Activated naive CD8-positive, alpha-beta T cell treated with anti-CD3 and anti-CD28 coated beads, Interleukin-2, amount 50 U/mL, for 24 hours (primary cell): ENCODE measurements at regions not wholly inside any gene's neighbourhood (a gene's known extent, or its start where the extent isn't known, plus 50 kb on each side); places are given as distances from the start of the nearest gene placed in this dataset.
A peak's percentile ranks its signal among the peaks of the same experiment; 100 is the strongest.

Experiments
- ATAC-seq: fragments of 150-1000 bp; cut with Tn5 transposase; one replicate; pipeline ENCODE4 v1.10.0; 2021
- DNase-seq: peaks from one replicate; pipeline ENCODE4 v3.0.0; 2021
- H3K27ac Mint-ChIP-seq: one replicate; pipeline ENCODE4 v1.8.0; 2021; ENCODE audit warnings: mild to moderate bottlenecking, mixed read lengths
- H3K27me3 Mint-ChIP-seq: one replicate; pipeline ENCODE4 v1.8.0; 2021; ENCODE audit warnings: mixed read lengths
- H3K36me3 Mint-ChIP-seq: one replicate; pipeline ENCODE4 v1.8.0; 2021; ENCODE audit warnings: low read depth, mixed read lengths
- H3K4me1 Mint-ChIP-seq: one replicate; pipeline ENCODE4 v1.8.0; 2021; ENCODE audit warnings: mixed read lengths
- H3K4me3 Mint-ChIP-seq: one replicate; pipeline ENCODE4 v1.8.0; 2021; ENCODE audit warnings: mild to moderate bottlenecking, moderate library complexity, mixed read lengths
- H3K9me3 Mint-ChIP-seq: one replicate; pipeline ENCODE4 v1.8.0; 2021; ENCODE audit warnings: mixed read lengths

DNA sequence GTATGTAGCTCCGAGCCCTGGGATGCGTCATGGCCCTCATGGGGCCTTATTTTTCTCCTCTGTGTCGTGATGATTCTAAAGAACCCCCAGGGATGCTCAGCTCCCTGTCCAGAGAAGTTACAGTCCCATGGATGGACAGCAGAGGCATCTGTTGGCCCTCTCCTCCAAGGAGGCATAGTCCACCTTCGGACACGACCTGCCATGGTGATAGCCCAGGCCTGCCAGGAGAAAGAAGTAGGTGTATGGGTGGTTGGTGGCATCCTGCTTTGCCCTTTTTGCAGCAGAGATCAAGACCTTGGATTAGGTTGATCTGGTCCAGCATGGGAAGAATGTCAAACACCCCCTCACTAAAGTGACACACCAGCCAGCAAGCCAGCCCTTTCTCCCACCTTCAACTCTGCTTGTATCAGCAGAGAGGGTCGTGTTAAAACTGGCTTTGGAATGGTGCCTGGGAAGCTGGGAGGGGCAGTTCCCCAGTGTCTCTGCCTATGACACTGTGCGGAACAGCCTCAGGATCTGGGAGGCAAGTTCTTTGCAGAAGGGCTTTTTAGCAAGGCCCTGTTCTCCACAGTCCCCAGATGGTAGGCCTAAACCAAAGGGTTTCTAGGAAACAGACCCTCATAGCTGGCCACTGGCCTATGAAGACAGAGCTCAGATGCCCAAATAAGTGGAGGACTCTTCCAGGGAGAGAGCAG, 259.9 kb upstream of the RPL38 start:
- Mint-ChIP-seq H3K36me3 (no peaks in the 10 kb centered on the region), H3K27me3 (peaks cover 6% of the 10 kb centered on the region), H3K9me3 (no peaks in the 10 kb centered on the region), H3K27ac (no peak overlapping the region), H3K4me3 (no peak overlapping the region), H3K4me1 (no peaks in the 10 kb centered on the region)
- DNase-seq (no peak), ATAC-seq (no peak)

DNA sequence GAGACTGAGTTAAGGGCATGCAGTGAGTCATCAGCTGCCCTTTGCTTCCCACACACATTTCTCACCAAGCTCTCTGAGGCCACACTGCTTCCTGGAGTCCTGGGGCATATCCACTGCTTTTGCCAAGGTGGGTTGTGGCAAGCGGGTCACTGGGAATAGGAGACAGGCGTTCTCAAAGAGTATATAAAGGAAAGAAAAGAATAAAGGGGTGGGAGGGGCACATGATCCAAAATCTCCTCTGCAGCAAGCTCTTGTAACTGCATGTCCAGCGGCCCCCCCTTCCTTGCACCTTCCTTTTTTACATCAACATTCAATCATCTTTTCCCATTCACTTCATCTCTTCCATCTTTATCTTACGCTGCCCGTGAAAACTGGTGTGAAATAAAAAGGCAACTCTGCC, 259.1 kb upstream of the RPL38 start:
- H3K9me3 Mint-ChIP-seq, result no peaks in the 10 kb centered on the region
- H3K4me1 Mint-ChIP-seq, result no peaks in the 10 kb centered on the region
- no peak overlapping the region for H3K27ac Mint-ChIP-seq
- no peak overlapping the region for H3K4me3 Mint-ChIP-seq
- ATAC-seq, result no peak
- H3K27me3 Mint-ChIP-seq, result peaks cover 6% of the 10 kb centered on the region
- no peak for DNase-seq
- H3K36me3 Mint-ChIP-seq, result no peaks in the 10 kb centered on the region

DNA sequence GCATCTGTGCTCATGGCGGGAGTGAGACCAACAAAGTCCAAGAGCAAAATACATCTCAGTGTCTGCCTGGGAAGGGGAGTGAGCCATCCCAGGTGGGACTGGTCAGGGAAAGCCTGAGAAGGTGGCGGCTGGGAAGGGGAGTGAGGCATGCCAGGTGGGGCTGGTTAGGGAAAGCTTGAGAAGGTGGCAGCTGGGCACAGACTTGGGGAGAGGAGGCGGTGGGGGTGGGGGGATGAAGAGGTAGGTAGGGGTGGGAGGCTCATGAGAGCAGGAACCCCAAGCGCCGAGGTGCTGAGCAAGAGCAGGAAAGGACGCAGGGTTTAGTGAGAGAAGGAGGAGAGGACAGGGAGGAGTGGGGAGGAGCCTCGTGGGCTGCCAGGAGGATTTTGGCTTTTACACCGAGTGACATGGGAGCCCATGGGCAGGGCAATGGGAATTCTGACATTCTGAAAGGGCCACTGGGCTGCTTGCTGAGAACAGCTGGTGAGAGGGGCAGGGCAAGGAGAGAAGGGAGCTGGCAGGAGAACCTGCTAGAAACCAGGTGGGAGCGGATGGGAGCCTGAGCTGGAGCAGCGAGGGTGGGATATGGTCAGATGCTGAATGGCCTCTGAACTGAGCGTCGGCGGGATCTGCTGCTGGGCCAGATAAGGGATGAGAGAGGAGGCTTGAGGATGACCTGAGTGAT, 256.1 kb upstream of the RPL38 start:
- Mint-ChIP-seq H3K27me3 (peaks cover 19% of the 10 kb centered on the region), H3K9me3 (no peaks in the 10 kb centered on the region), H3K4me1 (peaks cover 3% of the 10 kb centered on the region), H3K27ac (no peak overlapping the region), H3K4me3 (no peak overlapping the region), H3K36me3 (no peaks in the 10 kb centered on the region)
- no peak for ATAC-seq
- no peak for DNase-seq

DNA sequence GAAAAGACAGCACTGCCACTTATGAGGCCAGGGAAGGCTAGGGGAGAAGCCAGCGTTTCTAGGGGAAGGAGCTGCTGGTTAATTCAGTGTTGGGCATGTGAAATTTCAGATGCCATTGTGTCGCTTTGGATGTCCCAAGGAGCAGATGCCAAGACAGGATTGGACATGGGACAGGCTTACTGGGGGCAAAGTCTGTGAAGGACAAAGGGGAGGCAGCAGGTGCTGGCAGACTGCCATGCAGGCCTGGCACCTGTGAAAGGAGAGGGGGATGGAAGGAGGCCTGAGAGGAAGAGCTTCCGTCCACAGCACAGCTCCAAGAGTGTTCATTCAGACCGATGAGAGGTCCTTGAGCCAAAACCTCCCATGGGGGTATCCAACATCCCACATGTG, 255.5 kb upstream of the RPL38 start:
- ATAC-seq, result no peak
- Mint-ChIP-seq H3K4me1 (peaks cover 3% of the 10 kb centered on the region), H3K9me3 (no peaks in the 10 kb centered on the region), H3K27ac (no peak overlapping the region), H3K4me3 (no peak overlapping the region), H3K27me3 (peaks cover 19% of the 10 kb centered on the region), H3K36me3 (no peaks in the 10 kb centered on the region)
- no peak for DNase-seq

DNA sequence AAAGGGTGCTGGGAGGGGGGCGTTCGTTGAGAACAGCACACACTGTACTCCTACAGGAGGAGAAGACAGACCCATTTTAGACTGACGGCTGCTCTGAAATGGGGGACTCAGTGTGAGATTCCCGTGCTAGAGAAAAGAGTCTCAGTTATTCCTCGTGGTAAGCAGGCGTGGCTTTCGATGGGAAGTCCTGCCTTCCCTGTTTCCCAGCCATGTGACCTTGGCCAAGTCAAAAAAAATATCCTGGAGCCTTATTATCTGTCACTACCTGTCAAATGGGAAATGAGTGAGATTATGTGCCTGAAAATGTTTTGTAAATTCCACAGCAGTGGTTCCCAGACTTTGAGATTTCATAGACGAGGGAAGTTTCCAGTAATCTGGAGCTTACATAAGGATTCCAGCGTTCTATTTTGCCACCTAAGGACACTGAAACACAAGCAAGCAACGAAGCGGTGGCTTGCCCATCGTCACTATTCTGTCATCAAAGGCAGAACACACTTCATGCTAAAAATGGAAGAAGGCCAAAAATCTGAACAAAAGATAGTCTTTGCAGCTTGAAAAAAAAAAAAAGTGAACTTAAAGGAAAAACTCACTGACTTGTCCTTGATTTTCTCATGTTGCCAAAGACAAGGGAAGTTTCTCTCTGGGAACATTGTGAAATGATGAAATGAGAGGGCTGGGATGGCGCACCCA, 253.4 kb upstream of the RPL38 start:
- DNase-seq, result no peak
- H3K4me1 Mint-ChIP-seq, result peaks cover 3% of the 10 kb centered on the region

DNA sequence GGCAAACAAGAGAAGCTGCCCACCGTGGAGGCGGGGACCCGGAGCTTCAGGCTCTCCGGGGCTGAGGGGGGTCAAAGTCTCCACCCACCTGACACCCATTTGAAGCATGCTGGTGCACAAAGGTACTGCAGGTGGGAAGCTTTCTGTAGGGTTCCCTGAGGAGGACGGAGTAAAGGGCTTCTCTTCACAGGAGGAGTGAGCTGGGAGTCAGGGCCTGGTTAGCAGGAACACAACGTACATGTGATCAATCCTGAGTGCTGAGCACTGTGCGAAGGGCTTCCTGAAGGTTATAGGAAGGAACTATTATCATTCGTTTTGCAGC, 252.9 kb upstream of the RPL38 start:
- Mint-ChIP-seq H3K9me3 (no peaks in the 10 kb centered on the region), H3K4me1 (peaks cover 3% of the 10 kb centered on the region), H3K27ac (no peak overlapping the region), H3K36me3 (no peaks in the 10 kb centered on the region), H3K4me3 (no peak overlapping the region), H3K27me3 (peaks cover 19% of the 10 kb centered on the region)
- DNase-seq (no peak), ATAC-seq (no peak)

More for the DNA sequence above, 253.4 kb upstream of the RPL38 start:
- Mint-ChIP-seq H3K4me3 (no peak overlapping the region), H3K9me3 (no peaks in the 10 kb centered on the region), H3K36me3 (no peaks in the 10 kb centered on the region), H3K27me3 (peaks cover 19% of the 10 kb centered on the region), H3K27ac (no peak overlapping the region)
- no peak for ATAC-seq

DNA sequence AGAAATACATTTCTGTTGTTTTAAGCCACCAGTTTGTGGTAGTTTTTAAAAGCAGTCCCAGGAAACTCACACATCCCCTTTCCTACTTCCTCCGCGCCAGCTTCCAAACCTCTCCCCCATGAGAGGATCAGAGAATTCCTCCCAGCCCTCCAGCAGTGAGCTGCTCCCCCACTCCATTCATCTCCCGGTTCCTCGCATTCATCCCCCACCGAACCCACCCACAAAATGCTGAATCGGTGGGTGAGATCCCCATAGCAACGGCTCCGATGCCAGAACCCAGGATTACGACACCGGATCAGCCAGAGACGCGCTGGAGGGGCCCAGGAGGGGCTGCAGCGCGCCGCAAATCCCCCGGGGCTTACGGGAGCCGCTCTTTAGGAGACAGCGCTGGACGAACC, 251.4 kb upstream of the RPL38 start:
- Mint-ChIP-seq H3K9me3 (no peaks in the 10 kb centered on the region), H3K27me3 (peaks cover 14% of the 10 kb centered on the region), H3K4me1 (peaks cover 3% of the 10 kb centered on the region), H3K36me3 (no peaks in the 10 kb centered on the region), H3K27ac (no peak overlapping the region), H3K4me3 (peak overlapping the region; percentile 23)
- ATAC-seq, result no peak
- no peak for DNase-seq

DNA sequence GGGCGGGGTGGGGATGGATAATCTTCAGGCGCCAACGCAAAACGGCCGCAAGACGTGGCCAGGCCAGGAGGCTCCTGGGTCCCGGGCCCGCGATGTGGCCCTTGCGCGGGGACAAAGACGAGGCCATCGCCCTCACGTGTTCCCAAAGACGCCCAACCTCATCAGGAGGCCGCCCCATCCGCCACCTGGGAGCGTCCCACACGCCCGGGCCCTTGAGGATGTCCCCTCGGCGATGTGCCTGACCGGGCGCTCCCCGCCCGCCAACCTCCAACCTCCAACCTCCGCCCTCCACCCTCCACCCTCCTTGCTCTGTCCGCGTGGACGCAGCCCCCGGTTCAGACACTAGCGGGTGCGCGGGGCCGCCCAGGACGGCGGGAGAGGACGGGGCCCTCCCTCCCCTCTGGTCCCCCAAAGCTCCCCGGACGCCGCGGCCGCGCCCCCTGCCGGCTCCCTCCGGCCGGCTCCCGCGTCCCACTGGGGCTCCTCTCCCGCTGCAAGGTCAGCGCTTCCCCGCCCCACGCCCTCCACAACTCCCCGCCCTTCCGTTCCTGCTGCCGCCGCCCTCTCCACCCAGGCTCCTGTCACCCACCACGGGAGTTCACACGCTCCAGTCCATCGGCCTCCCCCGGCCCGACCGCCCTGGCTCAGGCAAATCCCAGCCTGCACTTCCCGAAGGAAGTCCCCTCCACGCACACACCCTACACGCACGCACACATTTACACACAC, 250.8 kb upstream of the RPL38 start:
- ATAC-seq, result peak; percentile 51
- Mint-ChIP-seq H3K27me3 (peaks cover 14% of the 10 kb centered on the region), H3K9me3 (no peaks in the 10 kb centered on the region), H3K27ac (no peak overlapping the region), H3K4me3 (no peak overlapping the region), H3K36me3 (no peaks in the 10 kb centered on the region), H3K4me1 (peaks cover 3% of the 10 kb centered on the region)
- DNase-seq, result peak; percentile 56

DNA sequence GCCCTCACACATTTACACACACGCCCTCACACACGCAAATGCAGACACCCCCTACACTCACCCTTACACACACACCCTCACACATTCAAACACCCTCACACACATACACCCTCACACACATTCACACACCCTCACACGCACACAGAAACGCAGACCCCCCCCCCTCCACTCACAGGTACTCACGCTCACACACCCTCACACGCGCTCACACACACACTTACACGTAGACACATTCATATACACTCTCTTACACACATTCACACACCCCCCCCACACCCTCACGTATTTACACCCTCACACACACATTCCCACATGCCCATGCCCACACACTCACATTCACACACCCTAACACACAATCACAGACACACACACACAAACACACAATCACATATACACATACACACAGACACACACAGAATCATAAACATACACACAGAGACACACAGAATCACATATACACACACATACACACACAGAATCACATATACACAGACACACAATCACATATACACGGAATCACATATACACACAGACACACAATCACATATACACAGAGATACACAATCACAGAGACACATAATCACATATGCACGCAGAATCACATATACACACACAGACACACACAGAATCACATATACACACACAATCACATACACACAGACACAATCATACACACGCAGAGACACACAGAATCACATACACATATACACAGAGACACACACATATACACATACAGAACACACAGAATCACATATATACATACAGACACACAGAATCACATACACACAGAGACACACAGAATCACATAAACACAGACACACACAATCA, 250.1 kb upstream of the RPL38 start:
- H3K9me3 Mint-ChIP-seq, result no peaks in the 10 kb centered on the region
- DNase-seq (no peak), ATAC-seq (no peak)
- H3K27ac Mint-ChIP-seq, result no peak overlapping the region
- peaks cover 3% of the 10 kb centered on the region for H3K4me1 Mint-ChIP-seq
- no peak overlapping the region for H3K4me3 Mint-ChIP-seq
- no peaks in the 10 kb centered on the region for H3K36me3 Mint-ChIP-seq
- peaks cover 14% of the 10 kb centered on the region for H3K27me3 Mint-ChIP-seq

DNA sequence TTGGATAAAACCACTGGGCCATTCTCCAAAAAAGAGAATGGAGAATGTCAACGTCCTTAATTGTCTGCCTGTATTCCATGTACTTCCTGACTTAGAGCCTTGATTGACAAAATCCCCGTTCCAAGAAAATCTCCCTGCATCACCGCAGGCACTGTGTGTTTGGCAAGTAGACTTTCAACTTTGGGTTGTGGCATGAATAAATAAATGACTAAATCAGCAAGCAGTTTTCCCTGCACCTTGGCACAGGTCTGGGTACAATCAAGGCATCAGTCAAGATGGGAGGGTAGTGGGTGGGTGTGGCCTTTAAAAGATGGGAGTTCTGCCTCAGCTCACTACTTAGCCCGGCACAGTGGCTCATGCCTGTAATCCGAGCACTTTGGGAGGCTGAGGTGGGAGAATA, 248.5 kb upstream of the RPL38 start:
- H3K9me3 Mint-ChIP-seq, result no peaks in the 10 kb centered on the region
- peaks cover 14% of the 10 kb centered on the region for H3K27me3 Mint-ChIP-seq
- peaks cover 3% of the 10 kb centered on the region for H3K4me1 Mint-ChIP-seq
- no peak overlapping the region for H3K4me3 Mint-ChIP-seq
- ATAC-seq (no peak), DNase-seq (no peak)
- no peaks in the 10 kb centered on the region for H3K36me3 Mint-ChIP-seq
- H3K27ac Mint-ChIP-seq, result no peak overlapping the region

DNA sequence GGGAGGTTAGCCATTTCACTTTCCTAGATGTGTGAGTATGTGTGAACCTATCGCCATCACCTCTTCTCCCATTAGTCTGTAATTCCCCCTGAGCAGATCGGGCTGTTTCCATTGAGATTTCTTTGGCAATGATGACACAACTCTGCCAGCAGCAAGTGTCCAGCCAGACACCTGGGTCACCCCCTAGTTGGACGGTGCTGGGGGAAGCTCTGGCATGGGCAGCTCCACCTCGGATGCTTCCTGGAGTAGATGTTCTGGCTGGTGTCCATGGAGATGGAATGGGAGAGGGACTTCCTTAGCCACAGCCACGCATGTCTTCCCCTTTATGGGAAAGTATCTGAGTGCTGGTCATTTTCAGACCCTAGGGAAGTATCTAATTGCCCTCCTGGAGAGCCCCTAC, 247.9 kb upstream of the RPL38 start:
- Mint-ChIP-seq H3K27me3 (peaks cover 14% of the 10 kb centered on the region), H3K36me3 (no peaks in the 10 kb centered on the region), H3K27ac (no peak overlapping the region), H3K4me1 (peaks cover 3% of the 10 kb centered on the region), H3K9me3 (no peaks in the 10 kb centered on the region), H3K4me3 (no peak overlapping the region)
- ATAC-seq (no peak), DNase-seq (no peak)

DNA sequence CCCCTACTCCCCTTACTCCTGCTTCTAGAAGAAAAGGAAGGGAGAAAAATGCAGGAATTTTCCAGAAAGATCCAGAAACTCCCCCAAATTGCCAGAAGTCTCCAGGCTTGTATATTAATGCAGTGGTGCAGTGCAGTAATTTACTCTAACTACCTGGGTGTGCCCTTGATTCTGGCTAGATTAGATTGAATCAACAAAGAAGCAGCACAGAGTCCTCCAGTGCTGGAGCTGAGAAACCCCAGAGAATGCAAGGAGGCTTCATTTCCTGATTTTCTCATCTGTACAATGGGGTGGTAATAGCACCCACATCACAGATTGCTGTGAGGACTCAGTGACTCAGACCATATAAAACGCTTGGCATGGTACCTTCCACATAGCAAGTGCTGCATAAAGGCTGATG, 247.3 kb upstream of the RPL38 start:
- no peaks in the 10 kb centered on the region for H3K9me3 Mint-ChIP-seq
- no peak overlapping the region for H3K27ac Mint-ChIP-seq
- no peaks in the 10 kb centered on the region for H3K36me3 Mint-ChIP-seq
- no peak for ATAC-seq
- H3K4me3 Mint-ChIP-seq, result no peak overlapping the region
- H3K4me1 Mint-ChIP-seq, result peaks cover 3% of the 10 kb centered on the region
- H3K27me3 Mint-ChIP-seq, result peaks cover 10% of the 10 kb centered on the region
- DNase-seq, result no peak

DNA sequence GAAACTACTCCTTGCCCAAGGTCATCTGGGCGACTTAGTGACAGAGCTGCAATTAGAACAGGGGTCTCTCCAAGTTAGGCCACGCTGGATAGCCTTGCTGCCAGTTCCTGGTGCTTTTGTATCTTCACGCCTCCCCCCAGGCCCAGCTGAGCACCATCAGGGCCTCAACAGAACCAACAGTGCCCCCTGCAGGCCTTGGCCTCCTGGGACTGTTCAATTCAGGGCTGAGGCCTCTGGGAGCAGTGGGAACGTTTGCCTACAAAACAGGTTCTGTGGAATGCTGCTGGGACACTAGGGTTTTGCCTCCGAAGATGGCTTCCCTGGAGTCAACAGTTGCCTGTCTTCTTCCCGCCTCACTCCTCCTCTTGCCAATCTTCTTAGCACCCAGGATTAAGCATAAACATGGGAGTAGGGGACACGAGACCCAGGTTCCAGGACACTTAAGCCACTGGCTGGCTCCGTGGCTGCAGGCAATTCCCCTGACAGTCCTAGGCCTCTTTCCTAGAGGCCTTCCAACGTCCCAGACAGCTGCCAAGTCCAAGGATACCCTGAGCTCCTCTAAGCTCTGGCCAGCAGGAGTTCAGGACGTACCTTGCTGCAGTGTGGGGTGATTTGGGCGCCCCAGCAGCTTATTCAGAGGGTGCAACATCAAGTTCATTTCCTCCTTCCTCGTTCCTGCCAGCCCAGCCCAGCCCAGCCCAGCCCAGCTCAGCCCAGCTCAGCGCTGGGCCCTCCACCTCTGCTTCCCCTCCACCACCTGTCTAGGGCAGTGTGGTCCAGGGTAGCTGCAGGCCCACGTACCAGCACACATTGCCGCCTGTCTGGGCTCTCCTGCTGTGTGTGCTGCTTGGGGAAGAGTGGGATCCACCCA, 246.6 kb upstream of the RPL38 start:
- H3K27ac Mint-ChIP-seq, result no peak overlapping the region
- peaks cover 3% of the 10 kb centered on the region for H3K4me1 Mint-ChIP-seq
- H3K36me3 Mint-ChIP-seq, result no peaks in the 10 kb centered on the region
- ATAC-seq (peak; percentile 51), DNase-seq (peak; percentile 63)
- H3K4me3 Mint-ChIP-seq, result no peak overlapping the region
- peaks cover 4% of the 10 kb centered on the region for H3K27me3 Mint-ChIP-seq
- no peaks in the 10 kb centered on the region for H3K9me3 Mint-ChIP-seq
